KOPT-K1 (cell line): ENCODE measurements at regions not wholly inside any gene's neighbourhood (a gene's known extent, or its start where the extent isn't known, plus 50 kb on each side); places are given as distances from the start of the nearest gene placed in this dataset.
A peak's percentile ranks its signal among the peaks of the same experiment; 100 is the strongest.
"Not testable (repeated sequence)": the region's sequence is repeated elsewhere in the genome, so short reads cannot be mapped to it uniquely, and the experiment has no call there.

Experiments used
- H3K27ac ChIP-seq: fragments of 200-600 bp; sonication (generic); 2 replicates; pipeline ENCODE4 v1.5.1; 2016; ENCODE audit warnings: antibody characterized with exemption, mild to moderate bottlenecking, low read depth, low read length; ENCODE audit not compliant: poor library complexity, severe bottlenecking
- H3K36me3 ChIP-seq: fragments of 200-600 bp; sonication (generic); 2 replicates; pipeline ENCODE4 v1.5.1; 2017; ENCODE audit warnings: antibody characterized with exemption, mild to moderate bottlenecking, low read length, moderate library complexity; ENCODE audit not compliant: insufficient read depth
- H3K9me3 ChIP-seq: fragments of 200-600 bp; sonication (generic); 2 replicates; pipeline ENCODE4 v1.5.1; 2017; ENCODE audit warnings: antibody characterized with exemption, low read length, mild to moderate bottlenecking; ENCODE audit not compliant: insufficient read depth, poor library complexity, severe bottlenecking

GRCh38 chr4:9592010-9592409 lies 147.8 kb downstream of the DEFB131A start:
- Histone ChIP-seq H3K27ac (no peak overlapping the region), H3K9me3 (no peaks in the 10 kb centered on the region), H3K36me3 (no peaks in the 10 kb centered on the region)

- Histone ChIP-seq H3K9me3 (no peaks in the 10 kb centered on the region), H3K36me3 (no peaks in the 10 kb centered on the region), H3K27ac (no peak overlapping the region)
These were observed 150.7 kb downstream of the DEFB131A start for GRCh38 chr4:9594948-9595347.

GRCh38 chr4:9595531-9595930 lies 151.3 kb downstream of the DEFB131A start:
- not testable (repeated sequence) for H3K9me3 ChIP-seq, H3K36me3 ChIP-seq
- peak overlapping the region; percentile 20 for H3K27ac ChIP-seq

GRCh38 chr4:9599266-9599665 lies 155.1 kb downstream of the DEFB131A start:
- Histone ChIP-seq H3K36me3 (no peaks in the 10 kb centered on the region), H3K9me3 (no peaks in the 10 kb centered on the region), H3K27ac (no peak overlapping the region)

GRCh38 chr4:9600246-9600645 lies 156.0 kb downstream of the DEFB131A start:
- no peaks in the 10 kb centered on the region for H3K9me3 ChIP-seq
- H3K27ac ChIP-seq = no peak overlapping the region
- no peaks in the 10 kb centered on the region for H3K36me3 ChIP-seq

DNA sequence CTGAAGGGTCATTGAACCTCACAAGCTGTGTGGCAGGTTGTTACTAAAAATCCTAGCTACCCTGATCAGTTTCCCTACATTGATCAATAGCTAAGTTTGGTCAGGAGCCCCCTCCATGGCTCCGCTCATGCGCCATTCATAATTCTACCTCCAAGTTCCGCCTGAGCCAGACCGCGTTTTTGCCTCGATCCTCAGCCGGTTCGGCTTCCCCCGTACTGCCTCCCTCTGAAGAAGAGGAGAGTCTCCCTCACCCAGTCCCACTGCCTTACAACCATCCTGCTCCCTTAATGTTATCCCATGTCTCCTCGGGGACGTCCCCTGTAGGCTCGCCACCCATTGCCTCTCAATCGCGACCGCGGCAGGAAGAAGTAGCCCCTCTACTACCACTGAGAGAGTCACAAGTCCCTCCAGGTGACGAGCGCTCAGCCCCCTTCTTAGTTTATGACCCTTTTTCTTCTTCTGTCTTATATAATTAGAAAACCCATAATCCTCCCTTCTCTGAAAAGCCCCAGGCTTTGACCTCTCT lies 158.2 kb downstream of the DEFB131A start:
- H3K36me3 ChIP-seq = no peaks in the 10 kb centered on the region
- H3K9me3 ChIP-seq = no peaks in the 10 kb centered on the region
- peak overlapping the region; percentile 95 for H3K27ac ChIP-seq

DNA sequence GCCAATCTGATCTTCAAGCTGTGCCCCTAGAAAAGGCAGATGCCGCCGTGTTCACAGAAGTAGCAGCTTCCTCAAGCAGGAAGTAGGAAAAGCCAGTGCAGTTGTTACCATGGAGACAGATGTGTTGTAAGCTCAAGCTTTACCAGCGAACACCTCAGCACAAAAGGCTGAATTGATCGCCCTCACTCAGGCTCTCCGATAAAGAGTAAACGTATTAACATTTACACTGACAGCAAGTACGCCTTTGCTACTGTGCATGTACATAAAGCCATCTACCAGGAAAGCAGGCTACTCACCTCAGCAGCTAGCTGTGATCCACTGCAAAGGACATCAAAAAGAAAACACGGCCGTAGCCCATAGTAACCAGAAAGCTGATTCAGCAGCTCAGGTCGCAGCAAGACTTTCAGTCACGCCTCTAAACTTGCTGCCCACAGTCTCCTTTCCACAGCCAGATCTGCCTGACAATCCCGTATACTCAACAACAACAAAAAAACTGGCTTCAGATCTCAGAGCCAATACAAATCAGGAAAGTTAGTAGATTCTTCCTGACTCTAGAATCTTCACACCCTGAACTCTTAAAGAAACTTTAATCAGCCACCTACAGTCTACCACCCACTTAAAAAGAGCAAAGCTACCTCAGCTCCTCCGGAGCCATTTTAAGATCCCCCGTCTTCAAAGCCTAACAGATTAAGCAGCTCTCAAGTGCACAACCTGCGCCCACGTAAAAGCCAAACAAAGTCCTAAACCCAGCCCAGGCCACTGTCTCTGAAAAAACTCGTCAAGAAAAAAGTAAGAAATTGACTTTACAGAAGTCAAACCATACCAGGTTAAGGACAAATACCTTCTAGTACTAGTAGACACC lies 160.0 kb downstream of the DEFB131A start:
- not testable (repeated sequence) for H3K36me3 ChIP-seq, H3K9me3 ChIP-seq
- peak overlapping the region; percentile 95 for H3K27ac ChIP-seq

DNA sequence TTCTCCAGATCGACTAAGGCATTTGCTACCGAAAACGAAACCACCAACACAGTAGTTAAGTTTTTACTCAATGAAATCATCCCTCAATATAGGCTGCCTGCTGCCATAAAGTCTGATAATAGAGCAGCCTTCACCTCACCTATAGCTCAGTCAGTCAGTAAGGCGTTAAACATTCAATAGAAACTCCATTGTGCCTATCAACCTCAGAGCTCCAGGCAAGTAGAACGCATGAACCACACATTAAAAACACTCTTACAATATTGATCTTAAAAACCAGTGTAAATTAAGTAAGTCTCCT lies 160.6 kb downstream of the DEFB131A start:
- H3K36me3 ChIP-seq, H3K9me3 ChIP-seq: not testable (repeated sequence)
- peak overlapping the region; percentile 95 for H3K27ac ChIP-seq

- Histone ChIP-seq H3K9me3 (no peaks in the 10 kb centered on the region), H3K27ac (peak overlapping the region; percentile 95), H3K36me3 (no peaks in the 10 kb centered on the region)
These were observed 164.1 kb downstream of the DEFB131A start for GRCh38 chr4:9608300-9608699.

DNA sequence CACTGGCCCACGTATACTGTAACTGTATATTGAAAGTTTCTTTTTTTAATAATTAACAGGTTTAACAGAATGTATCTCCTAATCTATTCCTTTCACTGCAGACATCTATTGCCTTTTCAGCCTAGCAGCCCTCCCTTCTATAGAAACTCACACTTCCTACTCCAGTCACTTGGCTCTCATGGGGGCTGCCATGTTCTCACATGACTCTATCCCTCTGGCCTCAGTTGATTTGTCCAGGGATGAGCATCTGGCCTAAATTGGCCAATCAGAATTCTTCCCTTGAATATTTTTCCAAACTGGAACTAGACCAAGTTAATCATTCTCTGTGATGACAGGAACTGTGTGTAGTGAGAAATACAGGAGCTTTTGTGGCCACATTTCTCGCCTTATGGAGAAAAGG lies 166.1 kb downstream of the DEFB131A start:
- peak overlapping the region; percentile 95 for H3K27ac ChIP-seq
- H3K9me3 ChIP-seq, H3K36me3 ChIP-seq: not testable (repeated sequence)

- H3K9me3 ChIP-seq = no peaks in the 10 kb centered on the region
These were observed 166.9 kb downstream of the DEFB131A start for GRCh38 chr4:9611101-9611500.

GRCh38 chr4:9636411-9636810 lies 145.0 kb upstream of the DRD5 start:
- not testable (repeated sequence) for H3K9me3 ChIP-seq, H3K36me3 ChIP-seq, H3K27ac ChIP-seq

More at GRCh38 chr4:9611101-9611500, 166.9 kb downstream of the DEFB131A start:
- Histone ChIP-seq H3K27ac (peak overlapping the region; percentile 95), H3K36me3 (no peaks in the 10 kb centered on the region)

GRCh38 chr4:9659678-9660077 lies 121.8 kb upstream of the DRD5 start:
- not testable (repeated sequence) for H3K36me3 ChIP-seq, H3K9me3 ChIP-seq, H3K27ac ChIP-seq

- H3K36me3 ChIP-seq, H3K9me3 ChIP-seq, H3K27ac ChIP-seq: not testable (repeated sequence)
These were observed 120.5 kb upstream of the DRD5 start for GRCh38 chr4:9660955-9661354.

- not testable (repeated sequence) for H3K9me3 ChIP-seq, H3K36me3 ChIP-seq, H3K27ac ChIP-seq
These were observed 110.7 kb upstream of the DRD5 start for GRCh38 chr4:9670725-9671124.

GRCh38 chr4:9677357-9677756 lies 104.1 kb upstream of the DRD5 start:
- not testable (repeated sequence) for H3K27ac ChIP-seq, H3K36me3 ChIP-seq, H3K9me3 ChIP-seq
